GM23338 (cell line): ENCODE measurements at regions not wholly inside any gene's neighbourhood (a gene's known extent, or its start where the extent isn't known, plus 50 kb on each side); places are given as distances from the start of the nearest gene placed in this dataset.

Experiments used
- ATAC-seq: fragments of 200-7000 bp; cut with Tn5 transposase; 3 replicates; pipeline ENCODE4 v1.9.1; 2020
- DNase-seq: peaks from one replicate; pipeline ENCODE4 v3.0.0-alpha.2; 2015; ENCODE audit warnings: low spot score
- H2AFZ ChIP-seq: fragments of 200-600 bp; sonication (generic); 2 replicates; pipeline ENCODE4 v1.8.0; 2016; ENCODE audit warnings: antibody characterized with exemption, mild to moderate bottlenecking, moderate library complexity
- H3F3A ChIP-seq: fragments of 200-600 bp; sonication (generic); replicated peaks from 2 replicates; pipeline ENCODE4 v1.8.0; 2017; ENCODE audit warnings: antibody characterized with exemption, mixed run types, low read depth
- H3K27ac ChIP-seq: fragments of 200-600 bp; sonication (generic); 2 replicates; pipeline ENCODE4 v1.6.1; 2016; ENCODE audit warnings: low read depth
- H3K27me3 ChIP-seq: fragments of 200-600 bp; sonication (generic); 2 replicates; pipeline ENCODE4 v1.8.0; 2016; ENCODE audit warnings: mild to moderate bottlenecking, mixed run types, moderate library complexity; ENCODE audit not compliant: insufficient read depth
- H3K36me3 ChIP-seq: fragments of 200-600 bp; sonication (generic); 2 replicates; pipeline ENCODE4 v1.8.0; 2016; ENCODE audit warnings: mild to moderate bottlenecking; ENCODE audit not compliant: insufficient read depth
- H3K4me1 ChIP-seq: fragments of 200-600 bp; sonication (generic); 2 replicates; pipeline ENCODE4 v1.8.0; 2016; ENCODE audit warnings: mild to moderate bottlenecking, moderate library complexity; ENCODE audit not compliant: insufficient read depth
- H3K4me2 ChIP-seq: fragments of 200-600 bp; sonication (generic); 2 replicates; pipeline ENCODE4 v1.7.1; 2017; ENCODE audit warnings: mixed run types
- H3K4me3 ChIP-seq: fragments of 200-600 bp; sonication (generic); 2 replicates; pipeline ENCODE4 v1.6.1; 2016; ENCODE audit warnings: mixed run types
- H3K79me2 ChIP-seq: fragments of 200-600 bp; sonication (generic); replicated peaks from 2 replicates; pipeline ENCODE4 v1.8.0; 2017; ENCODE audit warnings: mild to moderate bottlenecking; ENCODE audit not compliant: insufficient read depth
- H3K9me2 ChIP-seq: fragments of 200-600 bp; sonication (generic); 2 replicates; pipeline ENCODE4 v1.8.0; 2017; ENCODE audit not compliant: insufficient read depth
- H4K20me1 ChIP-seq: fragments of 200-600 bp; sonication (generic); replicated peaks from 2 replicates; pipeline ENCODE4 v1.8.0; 2017; ENCODE audit warnings: mild to moderate bottlenecking; ENCODE audit not compliant: insufficient read depth
- H3K27ac Mint-ChIP-seq: 2 replicates; pipeline ENCODE4 v1.8.0; 2020; ENCODE audit warnings: inconsistent platforms, mild to moderate bottlenecking, moderate library complexity, mixed read lengths
- H3K27me3 Mint-ChIP-seq: 3 replicates; pipeline ENCODE4 v1.8.0; 2022; ENCODE audit warnings: low read depth, mild to moderate bottlenecking, moderate library complexity, mixed read lengths, inconsistent platforms; ENCODE audit not compliant: insufficient read depth, poor library complexity
- H3K36me3 Mint-ChIP-seq: 3 replicates; pipeline ENCODE4 v1.8.0; 2021; ENCODE audit warnings: low read depth, mild to moderate bottlenecking, inconsistent platforms, moderate library complexity, mixed read lengths
- H3K4me1 Mint-ChIP-seq: 3 replicates; pipeline ENCODE4 v1.8.0; 2020; ENCODE audit warnings: mild to moderate bottlenecking, inconsistent platforms, mixed read lengths
- H3K4me3 Mint-ChIP-seq: 3 replicates; pipeline ENCODE4 v1.8.0; 2021; ENCODE audit warnings: moderate library complexity, mild to moderate bottlenecking, inconsistent platforms, mixed read lengths
- H3K9me3 Mint-ChIP-seq: 3 replicates; pipeline ENCODE4 v1.8.0; 2020; ENCODE audit warnings: moderate library complexity, mild to moderate bottlenecking, inconsistent platforms, mixed read lengths
- CREB1 ChIP-seq: fragments of 250-450 bp; sonication (Bioruptor Pico); IDR thresholded peaks from 2 replicates; pipeline ENCODE4 v1.5.0; 2020; ENCODE audit warnings: low read depth, mild to moderate bottlenecking, moderate library complexity
- CTCF ChIP-seq, 2 experiments: fragments of 200-600 bp in 1 of 2; sonication (generic) in 1 of 2; conservative IDR thresholded peaks; 2 replicates each; pipeline versions ENCODE4 v1.5.1 to v1.6.1; 2016 to 2017; ENCODE audit warnings: antibody characterized with exemption in 2 of 2, low read depth in 2 of 2, mild to moderate bottlenecking in 2 of 2, moderate library complexity in 1 of 2
- ETS1 ChIP-seq: IDR thresholded peaks from 2 replicates; pipeline ENCODE4 v1.6.1; 2016; ENCODE audit warnings: antibody characterized with exemption
- EZH2 ChIP-seq: fragments of 200-600 bp; sonication (generic); IDR thresholded peaks from one replicate; pipeline ENCODE4 v1.8.0; 2017; ENCODE audit warnings: antibody characterized with exemption, mild to moderate bottlenecking, low read depth; ENCODE audit not compliant: unreplicated experiment
- EZH2phosphoT487 ChIP-seq: fragments of 200-600 bp; sonication (generic); IDR thresholded peaks from one replicate; pipeline ENCODE4 v1.8.1; 2018; ENCODE audit warnings: antibody characterized with exemption; ENCODE audit not compliant: unreplicated experiment
- JUNB ChIP-seq: IDR thresholded peaks from one replicate; pipeline ENCODE4 v1.6.1; 2016; ENCODE audit warnings: antibody characterized with exemption; ENCODE audit not compliant: unreplicated experiment
- NANOG ChIP-seq: IDR thresholded peaks from 2 replicates; pipeline ENCODE4 v1.6.1; 2016; ENCODE audit warnings: antibody characterized with exemption, borderline replicate concordance
- POLR2AphosphoS5 ChIP-seq: IDR thresholded peaks from 2 replicates; pipeline ENCODE4 v1.6.1; 2016; ENCODE audit warnings: antibody characterized with exemption, low read depth
- REST ChIP-seq: IDR thresholded peaks from one replicate; pipeline ENCODE4 v1.6.1; 2018; ENCODE audit warnings: antibody characterized with exemption; ENCODE audit not compliant: unreplicated experiment
- STAT1 ChIP-seq: IDR thresholded peaks from one replicate; pipeline ENCODE4 v1.6.1; 2016; ENCODE audit warnings: antibody characterized with exemption; ENCODE audit not compliant: unreplicated experiment
- ZNF331 ChIP-seq: fragments of 250-450 bp; sonication (Bioruptor Pico); IDR thresholded peaks from 2 replicates; pipeline ENCODE4 v1.5.0; 2020; ENCODE audit warnings: low read depth, mild to moderate bottlenecking, moderate library complexity
- ZNF462 ChIP-seq: fragments of 250-450 bp; sonication (Bioruptor Pico); IDR thresholded peaks from 2 replicates; pipeline ENCODE4 v1.5.0; 2020; ENCODE audit warnings: mild to moderate bottlenecking, moderate library complexity

GRCh38 chr12:124153392-124153791 is 141.5 kb upstream of the RFLNA start:
- no peak overlapping the region for H3K4me3 ChIP-seq
- no peak overlapping the region for H3K27ac Mint-ChIP-seq
- peaks cover 41% of the 10 kb centered on the region for H3K36me3 Mint-ChIP-seq
- no peak for TF ChIP-seq STAT1
- no peak for TF ChIP-seq CREB1 (CRISPR knock-in tag)
- TF ChIP-seq EZH2phosphoT487 = no peak
- TF ChIP-seq CTCF (conservative IDR thresholded peaks at IDR 0.05; ENCODE audit: low read depth in 2 of 2) = no peak
- TF ChIP-seq POLR2AphosphoS5 = no peak
- TF ChIP-seq REST = no peak
- no peak for TF ChIP-seq ZNF462 (CRISPR knock-in tag)
- no peak for TF ChIP-seq JUNB
- no peak for TF ChIP-seq ETS1
- TF ChIP-seq ZNF331 (CRISPR knock-in tag) = no peak
- TF ChIP-seq NANOG = no peak
- TF ChIP-seq EZH2 = no peak
- ATAC-seq (no peak), DNase-seq (no peak)
- H3K4me3 Mint-ChIP-seq = no peak overlapping the region
- H3K9me2 ChIP-seq = peaks cover 16% of the 10 kb centered on the region; the same call in 1 of the 2 replicates
- no peak overlapping the region for H2AFZ ChIP-seq
- H3K36me3 ChIP-seq = peaks cover 4% of the 10 kb centered on the region; the same call in 1 of the 2 replicates
- H4K20me1 ChIP-seq = no peaks in the 10 kb centered on the region
- H3K27me3 Mint-ChIP-seq = peaks cover 14% of the 10 kb centered on the region
- H3K4me1 Mint-ChIP-seq = peaks cover 33% of the 10 kb centered on the region
- H3F3A ChIP-seq = no peaks in the 10 kb centered on the region; the same call in 1 of the 2 replicates
- H3K4me2 ChIP-seq = no peak overlapping the region
- H3K9me3 Mint-ChIP-seq = peaks cover 42% of the 10 kb centered on the region
- H3K27ac ChIP-seq = no peak overlapping the region
- no peaks in the 10 kb centered on the region for H3K27me3 ChIP-seq
- H3K79me2 ChIP-seq = no peaks in the 10 kb centered on the region
- peaks cover 21% of the 10 kb centered on the region for H3K4me1 ChIP-seq
